GM12872 (cell line): ENCODE measurements at regions not wholly inside any gene's neighbourhood (a gene's known extent, or its start where the extent isn't known, plus 50 kb on each side); places are given as distances from the start of the nearest gene placed in this dataset.

Experiments used
- TF ChIP-seq, protein P1 (sequence below): IDR thresholded peaks from 3 replicates; pipeline ENCODE4 v1.5.1; 2011; ENCODE audit warnings: low read depth, mild to moderate bottlenecking, low read length, moderate library complexity; ENCODE audit not compliant: insufficient read depth

DNA sequence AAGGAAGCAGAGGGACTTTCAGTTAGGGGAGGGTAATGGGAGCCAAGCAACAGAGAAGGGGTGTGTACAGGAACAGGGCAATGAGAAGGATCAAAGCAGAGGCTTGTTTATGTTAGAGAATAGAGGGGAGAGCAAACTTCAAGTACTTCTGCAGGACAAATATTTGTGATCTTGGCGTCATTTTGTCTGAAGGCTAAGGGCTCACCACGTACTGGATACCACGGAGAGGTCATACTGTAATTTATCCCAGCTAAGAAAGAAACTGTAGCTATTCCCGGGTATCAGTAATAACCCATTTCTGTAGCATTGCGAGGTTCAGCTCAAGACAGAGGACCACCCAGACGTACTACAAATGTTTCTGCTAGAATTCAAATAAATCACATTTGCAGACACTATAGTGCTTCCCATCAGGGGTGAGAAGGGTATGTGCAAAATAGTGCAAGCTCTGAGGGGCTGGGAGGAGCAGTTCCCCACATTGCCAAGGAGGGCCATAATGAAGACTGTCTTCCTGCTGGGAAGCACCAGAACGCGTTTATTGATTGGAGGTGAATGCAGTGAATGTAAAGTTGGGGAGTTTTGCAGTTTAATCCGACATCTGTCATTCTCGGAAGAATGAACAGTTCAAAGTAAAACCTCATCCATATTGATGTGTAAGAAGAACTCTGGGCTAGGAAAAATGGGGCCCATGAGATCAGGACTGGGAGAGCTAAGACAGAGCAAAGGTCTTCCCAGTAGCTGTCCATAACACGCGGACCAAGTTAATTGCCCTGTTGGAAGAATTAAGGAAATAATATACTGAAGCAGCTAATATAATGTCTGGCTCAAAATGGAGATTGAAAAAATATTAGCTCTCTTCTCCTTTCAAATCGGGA is 136.9 kb downstream of the RWDD3 start:
- TF ChIP-seq, protein P1, sequence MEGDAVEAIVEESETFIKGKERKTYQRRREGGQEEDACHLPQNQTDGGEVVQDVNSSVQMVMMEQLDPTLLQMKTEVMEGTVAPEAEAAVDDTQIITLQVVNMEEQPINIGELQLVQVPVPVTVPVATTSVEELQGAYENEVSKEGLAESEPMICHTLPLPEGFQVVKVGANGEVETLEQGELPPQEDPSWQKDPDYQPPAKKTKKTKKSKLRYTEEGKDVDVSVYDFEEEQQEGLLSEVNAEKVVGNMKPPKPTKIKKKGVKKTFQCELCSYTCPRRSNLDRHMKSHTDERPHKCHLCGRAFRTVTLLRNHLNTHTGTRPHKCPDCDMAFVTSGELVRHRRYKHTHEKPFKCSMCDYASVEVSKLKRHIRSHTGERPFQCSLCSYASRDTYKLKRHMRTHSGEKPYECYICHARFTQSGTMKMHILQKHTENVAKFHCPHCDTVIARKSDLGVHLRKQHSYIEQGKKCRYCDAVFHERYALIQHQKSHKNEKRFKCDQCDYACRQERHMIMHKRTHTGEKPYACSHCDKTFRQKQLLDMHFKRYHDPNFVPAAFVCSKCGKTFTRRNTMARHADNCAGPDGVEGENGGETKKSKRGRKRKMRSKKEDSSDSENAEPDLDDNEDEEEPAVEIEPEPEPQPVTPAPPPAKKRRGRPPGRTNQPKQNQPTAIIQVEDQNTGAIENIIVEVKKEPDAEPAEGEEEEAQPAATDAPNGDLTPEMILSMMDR, result no peak

- TF ChIP-seq, protein P1, result no peak
Measured at GRCh38 chr1:95371666-95372282, 137.8 kb downstream of the RWDD3 start.

DNA sequence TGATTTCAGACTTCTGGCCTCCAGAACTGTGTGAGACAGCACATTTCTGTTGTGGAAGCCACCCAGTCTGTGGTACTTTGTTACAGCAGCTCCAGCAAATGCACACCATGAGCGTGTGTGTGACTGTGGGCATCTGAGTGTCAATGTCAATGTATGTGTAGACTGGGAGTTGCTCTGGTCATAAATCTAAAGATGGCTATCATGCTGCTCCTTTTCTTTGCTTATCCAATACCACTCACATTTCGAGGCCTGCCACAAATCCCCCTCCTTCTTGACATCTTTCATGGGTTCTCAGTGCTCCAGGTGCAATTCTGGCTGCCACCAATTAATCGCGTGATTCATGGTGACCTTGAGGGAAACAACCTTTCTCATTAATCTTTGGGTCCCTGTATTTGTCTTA is 141.2 kb downstream of the RWDD3 start:
- TF ChIP-seq, protein P1, result no peak

DNA sequence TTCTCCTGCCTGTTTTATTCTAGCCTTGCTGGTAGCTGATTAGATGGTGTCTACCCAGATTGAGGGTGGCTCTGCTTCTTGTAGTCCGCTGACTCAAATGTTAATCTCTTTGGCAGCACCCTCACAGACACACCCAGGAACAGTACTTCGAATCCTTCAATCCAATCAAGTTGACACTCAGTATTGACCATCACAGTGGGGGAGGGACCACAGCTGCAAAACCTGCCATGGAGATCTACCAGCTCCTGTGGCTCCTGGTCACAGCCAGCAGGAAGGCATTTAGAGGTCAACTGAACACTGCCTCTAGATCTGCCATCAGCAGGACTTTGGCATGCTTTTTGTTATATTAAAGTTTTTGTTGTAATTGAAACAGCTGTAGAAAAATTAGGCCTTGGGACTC is 146.9 kb downstream of the RWDD3 start:
- TF ChIP-seq, protein P1, result no peak

GRCh38 chr1:95382000-95382786 is 148.2 kb downstream of the RWDD3 start:
- TF ChIP-seq, protein P1, result no peak

- TF ChIP-seq, protein P1, result no peak
Measured at GRCh38 chr1:95383111-95383510, 149.1 kb downstream of the RWDD3 start.

- TF ChIP-seq, protein P1, result no peak
Measured at GRCh38 chr1:95384567-95384966, 150.6 kb downstream of the RWDD3 start.
